Left lobe of liver (tissue), 2 donors: ENCODE measurements at regions not wholly inside any gene's neighbourhood (a gene's known extent, or its start where the extent isn't known, plus 50 kb on each side); places are given as distances from the start of the nearest gene placed in this dataset.
"Not testable (repeated sequence)": the region's sequence is repeated elsewhere in the genome, so short reads cannot be mapped to it uniquely, and the experiment has no call there.

ENCODE experiments used
- ATAC-seq: fragments of 200-7000 bp; cut with Tn5 transposase; one replicate; pipeline ENCODE4 v1.9.1; 2020; ENCODE audit warnings: mild to moderate bottlenecking, moderate library complexity
- DNase-seq: peaks from one replicate; pipeline ENCODE4 v3.0.0-alpha.2; 2020; ENCODE audit warnings: low spot score
- donor health status: DM: no; HTN: no; CAD: no; lungs with moderate emphysema.
- donor health status: DM: no; HTN: yes; CAD: no.

- ATAC-seq (no peak), DNase-seq (no peak)
These were observed 88.9 kb downstream of the MOGAT1 start for GRCh38 chr2:222760301-222760897.

GRCh38 chr2:222761888-222762287 lies 90.4 kb downstream of the MOGAT1 start:
- no peak for DNase-seq
- no peak for ATAC-seq

- DNase-seq, result no peak
These were observed 90.9 kb downstream of the MOGAT1 start for GRCh38 chr2:222762342-222762741.

GRCh38 chr2:222765883-222766282 lies 94.4 kb downstream of the MOGAT1 start:
- not testable (repeated sequence) for ATAC-seq

More at GRCh38 chr2:222762342-222762741, 90.9 kb downstream of the MOGAT1 start:
- ATAC-seq, result no peak

GRCh38 chr2:222768019-222768418 lies 92.8 kb upstream of the ACSL3 start:
- not testable (repeated sequence) for ATAC-seq, DNase-seq

More at GRCh38 chr2:222765883-222766282, 94.4 kb downstream of the MOGAT1 start:
- not testable (repeated sequence) for DNase-seq

GRCh38 chr2:222769446-222769845 lies 91.4 kb upstream of the ACSL3 start:
- DNase-seq (no peak), ATAC-seq (no peak)

GRCh38 chr2:222769941-222770340 lies 90.9 kb upstream of the ACSL3 start:
- ATAC-seq, result no peak

GRCh38 chr2:222771832-222772231 lies 89.0 kb upstream of the ACSL3 start:
- no peak for DNase-seq
- no peak for ATAC-seq

More at GRCh38 chr2:222769941-222770340, 90.9 kb upstream of the ACSL3 start:
- DNase-seq, result no peak

- ATAC-seq (no peak), DNase-seq (no peak)
These were observed 85.9 kb upstream of the ACSL3 start for GRCh38 chr2:222774941-222775340.

- ATAC-seq (peak; percentile 99), DNase-seq (peak; percentile 70)
These were observed 84.0 kb upstream of the ACSL3 start for GRCh38 chr2:222776792-222777191.

- ATAC-seq, result no peak
- no peak for DNase-seq
These were observed 82.4 kb upstream of the ACSL3 start for GRCh38 chr2:222778400-222778799.

- ATAC-seq (no peak), DNase-seq (no peak)
These were observed 81.5 kb upstream of the ACSL3 start for GRCh38 chr2:222779145-222779832.

- DNase-seq (no peak), ATAC-seq (no peak)
These were observed 80.8 kb upstream of the ACSL3 start for GRCh38 chr2:222780051-222780450.

- no peak for ATAC-seq
- no peak for DNase-seq
These were observed 78.6 kb upstream of the ACSL3 start for GRCh38 chr2:222782201-222782730.

GRCh38 chr2:222783592-222783991 lies 77.2 kb upstream of the ACSL3 start:
- DNase-seq (no peak), ATAC-seq (no peak)

GRCh38 chr2:222790932-222791331 lies 69.9 kb upstream of the ACSL3 start:
- ATAC-seq, result no peak
- DNase-seq, result no peak

- peak; percentile 58 for DNase-seq
- peak; percentile 60 for ATAC-seq
These were observed 68.7 kb upstream of the ACSL3 start for GRCh38 chr2:222792001-222792611.

GRCh38 chr2:222794585-222795449 lies 66.0 kb upstream of the ACSL3 start:
- DNase-seq, result no peak
- no peak for ATAC-seq

- ATAC-seq (peak; percentile 70), DNase-seq (no peak)
These were observed 65.1 kb upstream of the ACSL3 start for GRCh38 chr2:222795450-222796357.
